ENCODE measurements at regions not wholly inside any gene's neighbourhood (a gene's known extent, or its start where the extent isn't known, plus 50 kb on each side); places are given as distances from the start of the nearest gene placed in this dataset.

GRCh38 chr11:128058580-128059208 is 528.7 kb downstream of the ETS1 start:
- TF ChIP-seq CTCF (IDR thresholded peaks at IDR 0.05) (no peak), POLR2A (IDR thresholded peaks at IDR 0.05) (no peak)
